ENCODE measurements at regions not wholly inside any gene's neighbourhood (a gene's known extent, or its start where the extent isn't known, plus 50 kb on each side); places are given as distances from the start of the nearest gene placed in this dataset.

DNA sequence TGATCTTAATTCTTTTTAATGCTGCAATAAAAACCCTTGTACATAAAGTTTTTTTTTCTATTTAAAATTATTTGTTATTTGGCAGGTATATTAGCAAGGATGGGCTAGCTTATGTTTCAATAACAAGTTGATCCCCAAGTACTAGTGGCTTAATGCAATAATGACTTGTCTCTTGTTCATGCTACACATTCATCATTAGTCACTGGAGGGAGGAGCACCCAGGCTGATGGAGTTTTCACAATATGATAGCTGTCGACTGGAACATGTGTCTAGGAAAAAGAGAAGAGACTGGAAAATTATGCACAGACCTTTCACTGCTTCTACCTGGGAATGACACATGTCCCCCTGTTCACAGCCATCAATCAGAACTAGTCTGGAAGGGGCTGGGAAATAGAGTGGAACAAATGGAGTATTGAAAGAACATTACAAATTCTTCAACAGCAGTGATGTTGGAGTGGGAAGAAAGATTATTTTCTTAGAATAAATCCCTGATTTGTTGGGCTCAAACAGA, 387.9 kb upstream of the RPS6KA3 start:
- TF ChIP-seq CTCF (IDR thresholded peaks at IDR 0.05) (no peak), PRDM15 (CRISPR knock-in tag; IDR thresholded peaks at IDR 0.05) (no peak), MYBL2 (CRISPR knock-in tag; IDR thresholded peaks at IDR 0.05) (no peak), RELA (CRISPR knock-in tag; IDR thresholded peaks at IDR 0.05; ENCODE audit: borderline replicate concordance) (no peak), ZNF396 (CRISPR knock-in tag; IDR thresholded peaks at IDR 0.05; ENCODE audit: borderline replicate concordance) (no peak), ETV6 (CRISPR knock-in tag; IDR thresholded peaks at IDR 0.05) (no peak)
- TF ChIP-seq, protein P1, sequence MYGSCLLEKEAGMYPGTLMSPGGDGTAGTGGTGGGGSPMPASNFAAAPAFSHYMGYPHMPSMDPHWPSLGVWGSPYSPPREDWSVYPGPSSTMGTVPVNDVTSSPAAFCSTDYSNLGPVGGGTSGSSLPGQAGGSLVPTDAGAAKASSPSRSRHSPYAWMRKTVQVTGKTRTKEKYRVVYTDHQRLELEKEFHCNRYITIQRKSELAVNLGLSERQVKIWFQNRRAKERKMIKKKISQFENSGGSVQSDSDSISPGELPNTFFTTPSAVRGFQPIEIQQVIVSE (CRISPR knock-in tag; IDR thresholded peaks at IDR 0.05; ENCODE audit: borderline replicate concordance): no peak

All from WTC11 (cell line).